ENCODE measurements at regions not wholly inside any gene's neighbourhood (a gene's known extent, or its start where the extent isn't known, plus 50 kb on each side); places are given as distances from the start of the nearest gene placed in this dataset.

- TF ChIP-seq POLR2A (IDR thresholded peaks at IDR 0.05) = no peak
- no peak for TF ChIP-seq CTCF (IDR thresholded peaks at IDR 0.05)
- no peak for TF ChIP-seq EP300 (IDR thresholded peaks at IDR 0.05)
- H3K4me3 ChIP-seq = no peak overlapping the region
- H3K4me1 ChIP-seq = no peaks in the 10 kb centered on the region
- H3K36me3 ChIP-seq = no peaks in the 10 kb centered on the region
- no peak overlapping the region for H3K27ac ChIP-seq
- H3K27me3 ChIP-seq = no peaks in the 10 kb centered on the region
- H3K9me3 ChIP-seq = no peaks in the 10 kb centered on the region
- WGBS, 2 donors = 60 to 65% methylated on average over 5 of the region's 5 CpGs
- no peak for DNase-seq (ENCODE audit: low spot score in 2 of 2)
These were observed 76.7 kb upstream of the HS3ST1 start for GRCh38 chr4:11505221-11505971.

GRCh38 chr4:11503166-11503565 is 74.5 kb upstream of the HS3ST1 start:
- DNase-seq (ENCODE audit: low spot score in 2 of 2) = no peak
- no peak for TF ChIP-seq EP300 (IDR thresholded peaks at IDR 0.05)
- TF ChIP-seq POLR2A (IDR thresholded peaks at IDR 0.05) = no peak
- no peak for TF ChIP-seq CTCF (IDR thresholded peaks at IDR 0.05)
- Histone ChIP-seq H3K27ac (no peak overlapping the region), H3K27me3 (no peaks in the 10 kb centered on the region), H3K4me1 (no peaks in the 10 kb centered on the region), H3K9me3 (peaks cover 0 to 3% (median 0%) of the 10 kb centered on the region in 4 donors), H3K36me3 (no peaks in the 10 kb centered on the region), H3K4me3 (no peak overlapping the region)
- whole genome bisulfite sequencing, 2 donors = 17 to 21% methylated on average over 3 of the region's 3 CpGs

- H3K9me3 ChIP-seq = peaks cover 0 to 13% (median 1%) of the 10 kb centered on the region in 4 donors
- no peak overlapping the region for H3K4me3 ChIP-seq
- H3K4me1 ChIP-seq = no peaks in the 10 kb centered on the region
- no peaks in the 10 kb centered on the region for H3K27me3 ChIP-seq
- no peak for DNase-seq (ENCODE audit: low spot score in 2 of 2)
- no peak overlapping the region for H3K27ac ChIP-seq
- TF ChIP-seq EP300 (IDR thresholded peaks at IDR 0.05) = no peak
- no peak for TF ChIP-seq CTCF (IDR thresholded peaks at IDR 0.05)
- TF ChIP-seq POLR2A (IDR thresholded peaks at IDR 0.05) = no peak
- no peaks in the 10 kb centered on the region for H3K36me3 ChIP-seq
- WGBS, 2 donors = 53 to 57% methylated on average over 3 of the region's 3 CpGs
These were observed 69.3 kb upstream of the HS3ST1 start for GRCh38 chr4:11497972-11498371.

GRCh38 chr4:11497212-11497806 is 68.6 kb upstream of the HS3ST1 start:
- 82 to 86% methylated on average over 1 of the region's 1 CpG for WGBS, 2 donors
- no peak overlapping the region for H3K27ac ChIP-seq
- no peaks in the 10 kb centered on the region for H3K36me3 ChIP-seq
- H3K9me3 ChIP-seq = peaks cover 0 to 13% (median 1%) of the 10 kb centered on the region in 4 donors
- TF ChIP-seq POLR2A (IDR thresholded peaks at IDR 0.05) = no peak
- no peak for TF ChIP-seq CTCF (IDR thresholded peaks at IDR 0.05)
- no peak for TF ChIP-seq EP300 (IDR thresholded peaks at IDR 0.05)
- no peaks in the 10 kb centered on the region for H3K27me3 ChIP-seq
- no peak overlapping the region for H3K4me3 ChIP-seq
- no peak for DNase-seq (ENCODE audit: low spot score in 2 of 2)
- no peaks in the 10 kb centered on the region for H3K4me1 ChIP-seq

- Histone ChIP-seq H3K36me3 (no peaks in the 10 kb centered on the region), H3K27me3 (no peaks in the 10 kb centered on the region), H3K9me3 (peaks cover 0 to 13% (median 1%) of the 10 kb centered on the region in 4 donors), H3K27ac (no peak overlapping the region), H3K4me3 (no peak overlapping the region), H3K4me1 (no peaks in the 10 kb centered on the region)
- no peak for DNase-seq (ENCODE audit: low spot score in 2 of 2)
- TF ChIP-seq POLR2A (IDR thresholded peaks at IDR 0.05) (no peak), CTCF (IDR thresholded peaks at IDR 0.05) (no peak), EP300 (IDR thresholded peaks at IDR 0.05) (no peak)
- WGBS, 2 donors = 71 to 81% methylated on average over 7 of the region's 7 CpGs
These were observed 67.7 kb upstream of the HS3ST1 start for GRCh38 chr4:11496351-11496829.

All from tibial nerve (tissue), 4 donors.